NOMO-1 (cell line): ENCODE measurements at regions not wholly inside any gene's neighbourhood (a gene's known extent, or its start where the extent isn't known, plus 50 kb on each side); places are given as distances from the start of the nearest gene placed in this dataset.

Source experiments
- DNase-seq, 2 experiments: peaks; one replicate each; lab custom pipeline; 2025; ENCODE audit not compliant: unreplicated experiment in 2 of 2; lab: John Stamatoyannopoulos, UW

- DNase-seq, result no peak
These were observed 61.4 kb upstream of the GPR6 start for GRCh38 chr6:109916759-109917158.

GRCh38 chr6:109918227-109918626, 59.9 kb upstream of the GPR6 start:
- no peak for DNase-seq

- no peak for DNase-seq
These were observed 57.2 kb upstream of the GPR6 start for GRCh38 chr6:109920911-109921310.

- no peak for DNase-seq
These were observed 55.3 kb upstream of the GPR6 start for GRCh38 chr6:109922851-109923250.

- DNase-seq, result no peak
These were observed 53.0 kb upstream of the GPR6 start for GRCh38 chr6:109925075-109925474.

- DNase-seq, result no peak
These were observed 51.1 kb upstream of the GPR6 start for GRCh38 chr6:109927052-109927451.
